ENCODE measurements at regions not wholly inside any gene's neighbourhood (a gene's known extent, or its start where the extent isn't known, plus 50 kb on each side); places are given as distances from the start of the nearest gene placed in this dataset.

DNA sequence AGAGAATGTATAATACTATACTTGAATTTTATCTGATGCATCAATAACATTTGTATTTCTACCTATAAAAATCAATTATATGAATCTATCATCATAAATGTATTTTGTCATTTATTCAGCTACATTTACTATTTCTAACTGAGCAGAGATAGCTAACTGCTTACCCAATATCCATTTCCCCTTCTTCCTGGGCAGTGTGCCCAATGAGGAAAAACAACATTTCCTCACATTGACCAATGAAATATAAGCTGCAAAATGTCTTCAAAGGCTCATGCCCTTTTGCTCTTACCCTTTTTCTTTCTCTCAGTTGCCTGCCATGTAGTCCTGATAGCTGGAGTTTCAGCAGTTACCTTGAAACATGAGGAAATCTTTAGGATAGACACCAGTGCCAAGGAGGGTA, 385.8 kb upstream of the PCSK5 start:
- TF ChIP-seq, protein P1, sequence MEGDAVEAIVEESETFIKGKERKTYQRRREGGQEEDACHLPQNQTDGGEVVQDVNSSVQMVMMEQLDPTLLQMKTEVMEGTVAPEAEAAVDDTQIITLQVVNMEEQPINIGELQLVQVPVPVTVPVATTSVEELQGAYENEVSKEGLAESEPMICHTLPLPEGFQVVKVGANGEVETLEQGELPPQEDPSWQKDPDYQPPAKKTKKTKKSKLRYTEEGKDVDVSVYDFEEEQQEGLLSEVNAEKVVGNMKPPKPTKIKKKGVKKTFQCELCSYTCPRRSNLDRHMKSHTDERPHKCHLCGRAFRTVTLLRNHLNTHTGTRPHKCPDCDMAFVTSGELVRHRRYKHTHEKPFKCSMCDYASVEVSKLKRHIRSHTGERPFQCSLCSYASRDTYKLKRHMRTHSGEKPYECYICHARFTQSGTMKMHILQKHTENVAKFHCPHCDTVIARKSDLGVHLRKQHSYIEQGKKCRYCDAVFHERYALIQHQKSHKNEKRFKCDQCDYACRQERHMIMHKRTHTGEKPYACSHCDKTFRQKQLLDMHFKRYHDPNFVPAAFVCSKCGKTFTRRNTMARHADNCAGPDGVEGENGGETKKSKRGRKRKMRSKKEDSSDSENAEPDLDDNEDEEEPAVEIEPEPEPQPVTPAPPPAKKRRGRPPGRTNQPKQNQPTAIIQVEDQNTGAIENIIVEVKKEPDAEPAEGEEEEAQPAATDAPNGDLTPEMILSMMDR (IDR thresholded peaks at IDR 0.05 in 4 of 5, conservative IDR thresholded peaks at IDR 0.05 in 1 of 5): no peak
- TF ChIP-seq POLR2A (IDR thresholded peaks at IDR 0.05): no peak
